HFFc6 (cell line): ENCODE measurements at regions not wholly inside any gene's neighbourhood (a gene's known extent, or its start where the extent isn't known, plus 50 kb on each side); places are given as distances from the start of the nearest gene placed in this dataset.
"Not testable (repeated sequence)": the region's sequence is repeated elsewhere in the genome, so short reads cannot be mapped to it uniquely, and the experiment has no call there.

Source experiments
- DNase-seq: peaks from one replicate; pipeline ENCODE4 v3.0.0-alpha.2; 2018
- H3K27ac Mint-ChIP-seq: 2 replicates; pipeline ENCODE4 v1.8.0; 2020; ENCODE audit warnings: mild to moderate bottlenecking, mixed read lengths
- H3K27me3 Mint-ChIP-seq: 2 replicates; pipeline ENCODE4 v1.8.0; 2021; ENCODE audit warnings: mild to moderate bottlenecking, moderate library complexity, mixed read lengths; ENCODE audit not compliant: insufficient read depth
- H3K36me3 Mint-ChIP-seq: 2 replicates; pipeline ENCODE4 v1.8.0; 2021; ENCODE audit warnings: low read depth, mixed read lengths
- H3K4me1 Mint-ChIP-seq: 2 replicates; pipeline ENCODE4 v1.8.0; 2020; ENCODE audit warnings: low read depth, mixed read lengths
- H3K4me3 Mint-ChIP-seq: 2 replicates; pipeline ENCODE4 v1.8.0; 2020; ENCODE audit warnings: mild to moderate bottlenecking, moderate library complexity, mixed read lengths
- H3K9me3 Mint-ChIP-seq: 2 replicates; pipeline ENCODE4 v1.8.0; 2020; ENCODE audit warnings: mild to moderate bottlenecking, mixed read lengths
- CTCF ChIP-seq: fragments of 200-600 bp; sonication (generic); IDR thresholded peaks from 2 replicates; pipeline ENCODE4 v1.5.0; 2021; ENCODE audit warnings: antibody characterized with exemption, mild to moderate bottlenecking

- no peak for DNase-seq
- no peaks in the 10 kb centered on the region for H3K4me1 Mint-ChIP-seq
- no peak for TF ChIP-seq CTCF
- no peaks in the 10 kb centered on the region for H3K27me3 Mint-ChIP-seq
- H3K9me3 Mint-ChIP-seq: peaks cover 25% of the 10 kb centered on the region
- no peaks in the 10 kb centered on the region for H3K36me3 Mint-ChIP-seq
- no peak overlapping the region for H3K4me3 Mint-ChIP-seq
- no peak overlapping the region for H3K27ac Mint-ChIP-seq
Observed at GRCh38 chr22:26082866-26083265, 86.4 kb upstream of the SEZ6L start.

GRCh38 chr22:26086359-26086758 lies 82.9 kb upstream of the SEZ6L start:
- TF ChIP-seq CTCF: no peak

GRCh38 chr22:26087816-26088215 lies 81.4 kb upstream of the SEZ6L start:
- Mint-ChIP-seq H3K27ac (no peak overlapping the region), H3K27me3 (no peaks in the 10 kb centered on the region; the same call in 1 of the 2 replicates), H3K36me3 (peaks cover 5% of the 10 kb centered on the region; the same call in 1 of the 2 replicates), H3K4me3 (no peak overlapping the region), H3K4me1 (no peaks in the 10 kb centered on the region), H3K9me3 (peaks cover 38% of the 10 kb centered on the region)
- no peak for TF ChIP-seq CTCF
- DNase-seq: no peak

More at GRCh38 chr22:26086359-26086758, 82.9 kb upstream of the SEZ6L start:
- Mint-ChIP-seq H3K4me3 (no peak overlapping the region), H3K4me1 (no peaks in the 10 kb centered on the region), H3K9me3 (peaks cover 30% of the 10 kb centered on the region), H3K27me3 (no peaks in the 10 kb centered on the region; the same call in 1 of the 2 replicates), H3K36me3 (0 out of 2 replicates have a peak, but pooled peaks cover 5% of the 10 kb centered on the region), H3K27ac (no peak overlapping the region)
- no peak for DNase-seq

DNA sequence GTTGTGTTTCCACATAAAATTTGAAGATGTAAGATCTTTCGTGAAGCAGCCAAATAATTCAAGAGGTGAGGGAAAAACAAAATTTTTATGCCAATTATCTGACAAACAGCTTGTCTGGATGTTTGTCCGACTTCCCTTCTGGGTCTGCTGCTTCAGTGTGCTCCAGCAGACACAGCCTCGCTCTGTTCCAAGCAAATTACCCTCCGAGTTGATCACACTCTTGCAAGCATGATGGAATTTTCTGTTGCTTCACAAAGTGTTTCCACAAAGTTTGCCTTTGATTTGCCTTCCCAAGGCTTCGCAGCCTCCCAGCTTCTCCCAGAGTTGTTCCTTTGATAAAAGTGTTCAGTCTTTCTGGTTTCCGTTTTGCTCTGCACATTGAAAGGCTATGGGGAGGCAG lies 78.4 kb upstream of the SEZ6L start:
- Mint-ChIP-seq H3K27ac (no peak overlapping the region), H3K27me3 (no peaks in the 10 kb centered on the region; the same call in 1 of the 2 replicates), H3K4me1 (no peaks in the 10 kb centered on the region), H3K9me3 (peaks cover 60% of the 10 kb centered on the region), H3K36me3 (peaks cover 5% of the 10 kb centered on the region; the same call in 1 of the 2 replicates), H3K4me3 (no peak overlapping the region)
- no peak for TF ChIP-seq CTCF
- no peak for DNase-seq

- not testable (repeated sequence) for H3K27me3 Mint-ChIP-seq, DNase-seq, H3K4me3 Mint-ChIP-seq, H3K27ac Mint-ChIP-seq, H3K4me1 Mint-ChIP-seq, H3K36me3 Mint-ChIP-seq
- peaks cover 65% of the 10 kb centered on the region for H3K9me3 Mint-ChIP-seq
Observed at GRCh38 chr22:26094497-26094896, 74.8 kb upstream of the SEZ6L start.

GRCh38 chr22:26095256-26095956 lies 73.9 kb upstream of the SEZ6L start:
- Mint-ChIP-seq H3K27ac (no peak overlapping the region), H3K4me3 (no peak overlapping the region), H3K27me3 (no peaks in the 10 kb centered on the region; the same call in 1 of the 2 replicates), H3K4me1 (no peaks in the 10 kb centered on the region), H3K36me3 (no peaks in the 10 kb centered on the region; the same call in 1 of the 2 replicates), H3K9me3 (peaks cover 66% of the 10 kb centered on the region)
- no peak for TF ChIP-seq CTCF
- DNase-seq: no peak
